Tibial nerve (tissue), 4 donors: ENCODE measurements at regions not wholly inside any gene's neighbourhood (a gene's known extent, or its start where the extent isn't known, plus 50 kb on each side); places are given as distances from the start of the nearest gene placed in this dataset.

ENCODE experiments used
- DNase-seq, 2 donors: peaks; one replicate each; pipeline ENCODE4 v3.0.0-alpha.2; 2019; ENCODE audit warnings: low spot score in 2 of 2
- H3K27ac ChIP-seq, 4 donors: fragments of 200-600 bp; sonication (generic) in 3 of 4; one replicate each; pipeline ENCODE4 v1.5.1; 2017 to 2019; ENCODE audit warnings: mild to moderate bottlenecking in 1 of 4
- H3K27me3 ChIP-seq, 2 donors: fragments of 200-600 bp; sonication (generic) in 1 of 2; one replicate each; pipeline versions ENCODE4 v1.5.1 to v1.6.0; 2017 to 2019
- H3K36me3 ChIP-seq, 3 donors: fragments of 200-600 bp; sonication (generic); one replicate each; pipeline ENCODE4 v1.5.1; 2018 to 2019
- H3K4me1 ChIP-seq, 4 donors: fragments of 200-600 bp; sonication (generic) in 3 of 4; one replicate each; pipeline ENCODE4 v1.5.1; 2017 to 2019
- H3K4me3 ChIP-seq, 4 donors: fragments of 200-600 bp; sonication (generic) in 3 of 4; one replicate each; pipeline ENCODE4 v1.5.1; 2017 to 2019; ENCODE audit warnings: mild to moderate bottlenecking in 1 of 4, moderate library complexity in 1 of 4
- H3K9me3 ChIP-seq, 4 donors: fragments of 200-600 bp; sonication (generic) in 3 of 4; one replicate each; pipeline ENCODE4 v1.5.1; 2017 to 2019
- CTCF ChIP-seq, 5 experiments: fragments of 200-600 bp in 3 of 5; fragments of 450-650 bp in 2 of 5; sonication (generic) in 3 of 5; IDR thresholded peaks; one replicate each; pipeline ENCODE4 v1.5.1; 2016 to 2019; ENCODE audit warnings: antibody characterized with exemption in 5 of 5, mild to moderate bottlenecking in 3 of 5, moderate library complexity in 2 of 5
- EP300 ChIP-seq, 2 donors: sonication (generic); formaldehyde crosslinking; IDR thresholded peaks; one replicate each; pipeline ENCODE4 v1.6.1; 2017; ENCODE audit warnings: antibody characterized with exemption in 2 of 2, mild to moderate bottlenecking in 1 of 2
- POLR2A ChIP-seq, 2 donors: fragments of 450-650 bp; IDR thresholded peaks; one replicate each; pipeline ENCODE4 v1.6.1; 2017; ENCODE audit warnings: antibody characterized with exemption in 2 of 2, mild to moderate bottlenecking in 2 of 2, moderate library complexity in 2 of 2
- WGBS, 2 donors: methylation state at CpG; one replicate each; pipeline ENCODE4 v1.1.5; 2018; 5-methylcytosine and 5-hydroxymethylcytosine counted together

- Histone ChIP-seq H3K36me3 (no peaks in the 10 kb centered on the region), H3K4me1 (no peaks in the 10 kb centered on the region), H3K27me3 (no peaks in the 10 kb centered on the region), H3K4me3 (no peak overlapping the region), H3K27ac (no peak overlapping the region), H3K9me3 (no peaks in the 10 kb centered on the region)
- no peak for DNase-seq
- 37 to 43% methylated on average over 8 of the region's 8 CpGs for WGBS, 2 donors
- TF ChIP-seq CTCF (IDR thresholded peaks at IDR 0.05) (no peak), EP300 (IDR thresholded peaks at IDR 0.05) (no peak), POLR2A (IDR thresholded peaks at IDR 0.05) (no peak)
Measured at GRCh38 chr12:5096241-5096924, 52.7 kb downstream of the KCNA5 start.

- no peak for DNase-seq
- WGBS, 2 donors = 75 to 81% methylated on average over 6 of the region's 6 CpGs
- Histone ChIP-seq H3K27ac (no peak overlapping the region), H3K9me3 (no peaks in the 10 kb centered on the region), H3K4me1 (no peaks in the 10 kb centered on the region), H3K4me3 (no peak overlapping the region), H3K27me3 (no peaks in the 10 kb centered on the region), H3K36me3 (no peaks in the 10 kb centered on the region)
- TF ChIP-seq CTCF (IDR thresholded peaks at IDR 0.05) (no peak), POLR2A (IDR thresholded peaks at IDR 0.05) (no peak), EP300 (IDR thresholded peaks at IDR 0.05) (no peak)
Measured at GRCh38 chr12:5097786-5098185, 54.1 kb downstream of the KCNA5 start.

- H3K4me3 ChIP-seq = no peak overlapping the region
- H3K27ac ChIP-seq = no peak overlapping the region
- no peaks in the 10 kb centered on the region for H3K9me3 ChIP-seq
- H3K36me3 ChIP-seq = no peaks in the 10 kb centered on the region
- no peak for DNase-seq
- no peaks in the 10 kb centered on the region for H3K27me3 ChIP-seq
- WGBS, 2 donors = 95% methylated on average over 13 of the region's 13 CpGs
- H3K4me1 ChIP-seq = no peaks in the 10 kb centered on the region
- TF ChIP-seq CTCF (IDR thresholded peaks at IDR 0.05) (no peak), POLR2A (IDR thresholded peaks at IDR 0.05) (no peak), EP300 (IDR thresholded peaks at IDR 0.05) (no peak)
Measured at GRCh38 chr12:5099136-5099535, 55.5 kb downstream of the KCNA5 start.

- no peaks in the 10 kb centered on the region for H3K36me3 ChIP-seq
- H3K4me1 ChIP-seq = peaks cover 0 to 3% (median 0%) of the 10 kb centered on the region in 4 donors
- TF ChIP-seq POLR2A (IDR thresholded peaks at IDR 0.05) (no peak), EP300 (IDR thresholded peaks at IDR 0.05) (no peak), CTCF (IDR thresholded peaks at IDR 0.05) (no peak)
- no peak for DNase-seq
- no peak overlapping the region for H3K4me3 ChIP-seq
- H3K27ac ChIP-seq = no peak overlapping the region
- no peaks in the 10 kb centered on the region for H3K9me3 ChIP-seq
- H3K27me3 ChIP-seq = no peaks in the 10 kb centered on the region
- 63 to 68% methylated on average over 7 of the region's 7 CpGs for WGBS, 2 donors
Measured at GRCh38 chr12:5099591-5099990, 55.9 kb downstream of the KCNA5 start.

GRCh38 chr12:5101686-5102085 lies 58.0 kb downstream of the KCNA5 start:
- Histone ChIP-seq H3K4me3 (no peak overlapping the region), H3K27me3 (no peaks in the 10 kb centered on the region), H3K27ac (no peak overlapping the region), H3K4me1 (peaks cover 0 to 5% (median 0%) of the 10 kb centered on the region in 4 donors), H3K9me3 (peaks cover 0 to 5% (median 0%) of the 10 kb centered on the region in 4 donors), H3K36me3 (no peaks in the 10 kb centered on the region)
- TF ChIP-seq CTCF (IDR thresholded peaks at IDR 0.05) (no peak), EP300 (IDR thresholded peaks at IDR 0.05) (no peak), POLR2A (IDR thresholded peaks at IDR 0.05) (no peak)
- 83 to 89% methylated on average over 3 of the region's 3 CpGs for WGBS, 2 donors
- DNase-seq = no peak
